K562 (cell line): ENCODE measurements at regions not wholly inside any gene's neighbourhood (a gene's known extent, or its start where the extent isn't known, plus 50 kb on each side); places are given as distances from the start of the nearest gene placed in this dataset.
A peak's percentile ranks its signal among the peaks of the same experiment; 100 is the strongest.

Experiments
- ATF7 ChIP-seq: fragments of 450-650 bp; IDR thresholded peaks from 2 replicates; pipeline ENCODE4 v1.7.1; 2014; ENCODE audit warnings: mild to moderate bottlenecking, moderate library complexity
- KLF16 ChIP-seq: IDR thresholded peaks from 2 replicates; pipeline ENCODE4 v1.6.1; 2016; ENCODE audit warnings: antibody characterized with exemption
- MXI1 ChIP-seq: IDR thresholded peaks from 2 replicates; pipeline ENCODE4 v1.6.1; 2011; ENCODE audit warnings: low read depth, mild to moderate bottlenecking, improper control_type of control experiment, low read length
- RAD51 ChIP-seq: fragments of 450-650 bp; IDR thresholded peaks from 2 replicates; pipeline ENCODE4 v1.7.1; 2016; ENCODE audit warnings: low read depth, mild to moderate bottlenecking, borderline replicate concordance
- RFX1 ChIP-seq: fragments of 450-650 bp; IDR thresholded peaks from 2 replicates; pipeline ENCODE4 v1.6.1; 2016; ENCODE audit warnings: mild to moderate bottlenecking, moderate library complexity
- TCF15 ChIP-seq: fragments of 250-450 bp; sonication (Bioruptor Pico); IDR thresholded peaks from 2 replicates; pipeline ENCODE4 v1.8.0; 2022; ENCODE audit warnings: moderate library complexity, mild to moderate bottlenecking, inconsistent platforms
- UBTF ChIP-seq, 2 experiments: IDR thresholded peaks; 2 replicates each; pipeline ENCODE4 v1.6.1; 2012; ENCODE audit warnings: improper control_type of control experiment in 2 of 2, low read depth in 2 of 2, low read length in 2 of 2, borderline replicate concordance in 1 of 2
- VEZF1 ChIP-seq: fragments of 200-800 bp; sonication (Bioruptor generic); IDR thresholded peaks from 2 replicates; pipeline ENCODE4 v1.6.1; 2017; ENCODE audit warnings: missing genetic modification characterization, missing compliant biosample characterization
- XRCC5 ChIP-seq: fragments of 200-400 bp; formaldehyde crosslinking; IDR thresholded peaks from 2 replicates; pipeline ENCODE4 v1.6.1; 2017; ENCODE audit warnings: low read depth, mild to moderate bottlenecking, low read length
- ZBTB2 ChIP-seq: fragments of 450-650 bp; IDR thresholded peaks from 2 replicates; pipeline ENCODE4 v1.6.1; 2016; ENCODE audit warnings: antibody characterized with exemption
- ZBTB33 ChIP-seq: sonication (generic); formaldehyde crosslinking; IDR thresholded peaks from 2 replicates; pipeline ENCODE4 v1.8.1; 2023; ENCODE audit warnings: mild to moderate bottlenecking, missing genetic modification reagents
- ZBTB9 ChIP-seq: fragments of 450-650 bp; formaldehyde crosslinking; IDR thresholded peaks from 2 replicates; pipeline ENCODE4 v1.4.0; 2020; ENCODE audit warnings: mild to moderate bottlenecking, moderate library complexity
- ZNF384 ChIP-seq: IDR thresholded peaks from 2 replicates; pipeline ENCODE4 v1.6.1; 2012; ENCODE audit warnings: low read depth, low read length, improper control_type of control experiment

GRCh38 chr9:129406278-129407225 is 214.3 kb downstream of the C9orf50 start (continued):
- TF ChIP-seq RAD51 (peak; percentile 62; the same call in 1 of the 2 replicates), KLF16 (peak; percentile 59), ATF7 (peak; percentile 60; the same call in 1 of the 2 replicates), ZBTB33 (CRISPR knock-in tag) (peak; percentile 76), UBTF (IDR thresholded peaks at IDR 0.05; ENCODE audit: borderline replicate concordance in 1 of 2, low read depth in 2 of 2, low read length in 2 of 2) (0 out of 4 replicates have a peak, but pooled peaks of 1 of the 2 experiments have one; percentile 23), ZBTB2 (peak; percentile 60; the same call in 1 of the 2 replicates), ZBTB9 (CRISPR knock-in tag) (no peak), XRCC5 (peak; percentile 61; the same call in 1 of the 2 replicates), MXI1 (peak; percentile 51; the same call in 1 of the 2 replicates), ZNF384 (no peak), RFX1 (no peak), TCF15 (no peak), VEZF1 (CRISPR knock-in tag) (peak; percentile 97)
